H1 (cell line): ENCODE measurements at regions not wholly inside any gene's neighbourhood (a gene's known extent, or its start where the extent isn't known, plus 50 kb on each side); places are given as distances from the start of the nearest gene placed in this dataset.

Experiments
- EP300 ChIP-seq, 2 experiments: IDR thresholded peaks; 1 replicate in 1 of 2; 2 replicates in 1 of 2; pipeline ENCODE4 v1.6.1; 2011 to 2012; ENCODE audit warnings: low read depth in 2 of 2, low read length in 2 of 2, mild to moderate bottlenecking in 2 of 2, borderline replicate concordance in 1 of 2, inconsistent platforms in 1 of 2, moderate library complexity in 1 of 2
- EZH2 ChIP-seq: fragments of 200-600 bp; sonication (generic); IDR thresholded peaks from 2 replicates; pipeline ENCODE4 v1.7.1; 2012; ENCODE audit warnings: low read depth, mild to moderate bottlenecking, moderate library complexity, low read length, inconsistent platforms; ENCODE audit not compliant: severe bottlenecking
- FOSL1 ChIP-seq: IDR thresholded peaks from 2 replicates; pipeline ENCODE4 v1.6.1; 2011; ENCODE audit warnings: mild to moderate bottlenecking, low read depth, low read length, moderate library complexity; ENCODE audit not compliant: insufficient read depth
- HDAC2 ChIP-seq, 2 experiments: fragments of 300-600 bp in 1 of 2; sonication (generic) in 1 of 2; IDR thresholded peaks; 2 replicates each; pipeline ENCODE4 v1.6.1; 2011 to 2012; ENCODE audit warnings: low read depth in 2 of 2, low read length in 2 of 2, mild to moderate bottlenecking in 2 of 2, moderate library complexity in 2 of 2, borderline replicate concordance in 1 of 2, inconsistent platforms in 1 of 2
- HDAC6 ChIP-seq: IDR thresholded peaks from one replicate; pipeline ENCODE4 v1.7.1; 2012; ENCODE audit warnings: low read depth, mild to moderate bottlenecking, inconsistent platforms, low read length, moderate library complexity
- KDM5A ChIP-seq: fragments of 200-600 bp; IDR thresholded peaks from 2 replicates; pipeline ENCODE4 v1.7.1; 2012; ENCODE audit warnings: mild to moderate bottlenecking, low read length, inconsistent platforms, mixed read lengths
- MAFK ChIP-seq: IDR thresholded peaks from 2 replicates; pipeline ENCODE4 v1.6.1; 2012; ENCODE audit warnings: low read depth, mild to moderate bottlenecking, improper control_type of control experiment, low read length
- POLR2A ChIP-seq, 2 experiments: IDR thresholded peaks; 1 replicate in 1 of 2; 2 replicates in 1 of 2; pipeline ENCODE4 v1.6.1; 2011; ENCODE audit warnings: low read depth in 2 of 2, low read length in 2 of 2, mild to moderate bottlenecking in 2 of 2; ENCODE audit errors: control extremely low read depth in 1 of 2
- POLR2AphosphoS5 ChIP-seq: IDR thresholded peaks from 2 replicates; pipeline ENCODE4 v1.6.1; 2011; ENCODE audit warnings: low read depth, low read length
- RXRA ChIP-seq: IDR thresholded peaks from 2 replicates; pipeline ENCODE4 v1.6.1; 2011; ENCODE audit warnings: low read depth, mild to moderate bottlenecking, low read length, moderate library complexity; ENCODE audit not compliant: insufficient read depth
- ZNF274 ChIP-seq: IDR thresholded peaks from 2 replicates; pipeline ENCODE4 v1.7.0; 2012; ENCODE audit warnings: low read length, borderline replicate concordance; ENCODE audit errors: extremely low read depth
- TF ChIP-seq, protein P1 (sequence below), 3 experiments: IDR thresholded peaks; 1 replicate in 2 of 3; 2 replicates in 1 of 3; pipeline versions ENCODE4 v1.5.1 to v1.6.1; 2011; ENCODE audit warnings: low read length in 3 of 3, mild to moderate bottlenecking in 3 of 3, inconsistent platforms in 2 of 3, low read depth in 1 of 3, moderate library complexity in 1 of 3; ENCODE audit not compliant: insufficient read depth in 1 of 3; ENCODE audit errors: control extremely low read depth in 1 of 3
- TF ChIP-seq, protein P2 (sequence below): IDR thresholded peaks from 2 replicates; pipeline ENCODE4 v1.6.1; 2012; ENCODE audit warnings: low read length, inconsistent platforms
- TF ChIP-seq, protein P3 (sequence below): IDR thresholded peaks from 2 replicates; pipeline ENCODE4 v1.6.1; 2011; ENCODE audit warnings: low read length, improper control_type of control experiment

DNA sequence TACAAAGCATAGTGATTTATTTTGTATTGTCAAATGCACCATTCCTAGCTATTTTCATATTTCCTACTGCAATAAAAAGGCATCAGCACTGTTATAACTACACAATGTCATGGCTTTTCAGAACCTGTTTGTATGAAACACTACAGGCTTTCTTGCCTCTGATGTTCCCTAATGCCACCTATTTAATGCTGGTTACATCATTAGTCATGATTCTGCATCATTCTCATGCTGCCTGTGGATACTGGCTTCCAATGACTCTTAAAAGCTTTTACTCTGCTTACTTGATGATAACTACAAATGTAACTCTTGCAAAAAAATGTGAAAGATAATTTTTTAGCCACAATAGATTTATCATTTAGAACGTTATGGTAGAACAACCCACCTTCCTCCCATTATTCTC is 529.4 kb downstream of the HTR7 start:
- TF ChIP-seq EZH2, result no peak
- no peak for TF ChIP-seq RXRA
- TF ChIP-seq HDAC6, result no peak
- TF ChIP-seq EP300 (IDR thresholded peaks at IDR 0.05; ENCODE audit: borderline replicate concordance in 1 of 2, low read depth in 2 of 2, low read length in 2 of 2), result no peak
- TF ChIP-seq, protein P1, sequence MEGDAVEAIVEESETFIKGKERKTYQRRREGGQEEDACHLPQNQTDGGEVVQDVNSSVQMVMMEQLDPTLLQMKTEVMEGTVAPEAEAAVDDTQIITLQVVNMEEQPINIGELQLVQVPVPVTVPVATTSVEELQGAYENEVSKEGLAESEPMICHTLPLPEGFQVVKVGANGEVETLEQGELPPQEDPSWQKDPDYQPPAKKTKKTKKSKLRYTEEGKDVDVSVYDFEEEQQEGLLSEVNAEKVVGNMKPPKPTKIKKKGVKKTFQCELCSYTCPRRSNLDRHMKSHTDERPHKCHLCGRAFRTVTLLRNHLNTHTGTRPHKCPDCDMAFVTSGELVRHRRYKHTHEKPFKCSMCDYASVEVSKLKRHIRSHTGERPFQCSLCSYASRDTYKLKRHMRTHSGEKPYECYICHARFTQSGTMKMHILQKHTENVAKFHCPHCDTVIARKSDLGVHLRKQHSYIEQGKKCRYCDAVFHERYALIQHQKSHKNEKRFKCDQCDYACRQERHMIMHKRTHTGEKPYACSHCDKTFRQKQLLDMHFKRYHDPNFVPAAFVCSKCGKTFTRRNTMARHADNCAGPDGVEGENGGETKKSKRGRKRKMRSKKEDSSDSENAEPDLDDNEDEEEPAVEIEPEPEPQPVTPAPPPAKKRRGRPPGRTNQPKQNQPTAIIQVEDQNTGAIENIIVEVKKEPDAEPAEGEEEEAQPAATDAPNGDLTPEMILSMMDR (IDR thresholded peaks at IDR 0.05; ENCODE audit: control extremely low read depth in 1 of 3, insufficient read depth in 1 of 3, low read depth in 1 of 3, low read length in 3 of 3), result no peak
- TF ChIP-seq FOSL1, result no peak
- TF ChIP-seq, protein P2, sequence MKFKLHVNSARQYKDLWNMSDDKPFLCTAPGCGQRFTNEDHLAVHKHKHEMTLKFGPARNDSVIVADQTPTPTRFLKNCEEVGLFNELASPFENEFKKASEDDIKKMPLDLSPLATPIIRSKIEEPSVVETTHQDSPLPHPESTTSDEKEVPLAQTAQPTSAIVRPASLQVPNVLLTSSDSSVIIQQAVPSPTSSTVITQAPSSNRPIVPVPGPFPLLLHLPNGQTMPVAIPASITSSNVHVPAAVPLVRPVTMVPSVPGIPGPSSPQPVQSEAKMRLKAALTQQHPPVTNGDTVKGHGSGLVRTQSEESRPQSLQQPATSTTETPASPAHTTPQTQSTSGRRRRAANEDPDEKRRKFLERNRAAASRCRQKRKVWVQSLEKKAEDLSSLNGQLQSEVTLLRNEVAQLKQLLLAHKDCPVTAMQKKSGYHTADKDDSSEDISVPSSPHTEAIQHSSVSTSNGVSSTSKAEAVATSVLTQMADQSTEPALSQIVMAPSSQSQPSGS, result no peak
- TF ChIP-seq POLR2A (IDR thresholded peaks at IDR 0.05; ENCODE audit: control extremely low read depth in 1 of 2, low read depth in 2 of 2, low read length in 2 of 2), result no peak
- TF ChIP-seq, protein P3, sequence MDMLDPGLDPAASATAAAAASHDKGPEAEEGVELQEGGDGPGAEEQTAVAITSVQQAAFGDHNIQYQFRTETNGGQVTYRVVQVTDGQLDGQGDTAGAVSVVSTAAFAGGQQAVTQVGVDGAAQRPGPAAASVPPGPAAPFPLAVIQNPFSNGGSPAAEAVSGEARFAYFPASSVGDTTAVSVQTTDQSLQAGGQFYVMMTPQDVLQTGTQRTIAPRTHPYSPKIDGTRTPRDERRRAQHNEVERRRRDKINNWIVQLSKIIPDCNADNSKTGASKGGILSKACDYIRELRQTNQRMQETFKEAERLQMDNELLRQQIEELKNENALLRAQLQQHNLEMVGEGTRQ, result no peak
- no peak for TF ChIP-seq ZNF274
- no peak for TF ChIP-seq POLR2AphosphoS5
- TF ChIP-seq KDM5A, result no peak
- no peak for TF ChIP-seq HDAC2 (IDR thresholded peaks at IDR 0.05; ENCODE audit: borderline replicate concordance in 1 of 2, low read depth in 2 of 2, low read length in 2 of 2)
- TF ChIP-seq MAFK, result no peak
